PC-3 (cell line): ENCODE measurements at regions not wholly inside any gene's neighbourhood (a gene's known extent, or its start where the extent isn't known, plus 50 kb on each side); places are given as distances from the start of the nearest gene placed in this dataset.

Source experiments
- ATAC-seq: fragments of 200-7000 bp; cut with Tn5 transposase; 2 replicates; pipeline ENCODE4 v1.9.1; 2020; ENCODE audit warnings: mild to moderate bottlenecking, moderate library complexity
- BruUV-seq: library from RNA; stranded (reverse); fragments of 400-500 nt; replicated peaks from 2 replicates; lab custom pipeline; 2021; lab: Mats Ljungman, UMichigan
- CTCF ChIA-PET: fragments of 300-600 bp; sonication (Branson Sonifier 250); formaldehyde crosslinking; loops from one replicate; lab custom pipeline; 2022; ENCODE audit warnings: antibody characterized with exemption; lab: Charles Lee
- POLR2A ChIA-PET: fragments of 300-600 bp; sonication (Branson Sonifier 250); formaldehyde crosslinking; loops from one replicate; lab custom pipeline; 2022; ENCODE audit warnings: antibody characterized with exemption; ENCODE audit not compliant: unreplicated experiment; lab: Charles Lee
- DNase-seq: peaks from one replicate; pipeline ENCODE4 v3.0.0-alpha.2; 2015
- H2AFZ ChIP-seq: fragments of 300-600 bp; sonication (generic); 2 replicates; pipeline ENCODE4 v1.6.0; 2016; ENCODE audit warnings: antibody characterized with exemption, low read length
- H3F3A ChIP-seq: fragments of 300-600 bp; sonication (generic); one replicate; pipeline ENCODE4 v1.6.0; 2017; ENCODE audit warnings: antibody characterized with exemption, low read length, control low read depth, mild to moderate bottlenecking; ENCODE audit not compliant: unreplicated experiment
- H3K27ac ChIP-seq: fragments of 300-600 bp; sonication (generic); 2 replicates; pipeline ENCODE4 v1.5.1; 2016; ENCODE audit warnings: mild to moderate bottlenecking, low read length
- H3K27me3 ChIP-seq: fragments of 300-600 bp; sonication (generic); 2 replicates; pipeline ENCODE4 v1.6.1; 2016; ENCODE audit warnings: low read length, mixed read lengths
- H3K36me3 ChIP-seq: fragments of 300-600 bp; sonication (generic); 2 replicates; pipeline ENCODE4 v1.6.1; 2016; ENCODE audit warnings: low read depth, mixed run types, low read length, mixed read lengths
- H3K4me1 ChIP-seq: fragments of 300-600 bp; sonication (generic); 2 replicates; pipeline ENCODE4 v1.5.1; 2016; ENCODE audit warnings: low read length; ENCODE audit not compliant: insufficient read depth
- H3K4me2 ChIP-seq: fragments of 300-600 bp; sonication (generic); 2 replicates; pipeline ENCODE4 v1.6.0; 2016; ENCODE audit warnings: low read length
- H3K4me3 ChIP-seq: fragments of 300-600 bp; sonication (generic); 2 replicates; pipeline ENCODE4 v1.5.1; 2016; ENCODE audit warnings: mild to moderate bottlenecking, low read length, mixed read lengths
- H3K79me2 ChIP-seq: fragments of 300-600 bp; sonication (generic); 2 replicates; pipeline ENCODE4 v1.6.1; 2017; ENCODE audit warnings: low read length, mixed read lengths
- H3K9ac ChIP-seq: fragments of 300-600 bp; sonication (generic); 2 replicates; pipeline ENCODE4 v1.6.0; 2016; ENCODE audit warnings: mild to moderate bottlenecking, low read length
- H3K9me2 ChIP-seq: fragments of 300-600 bp; sonication (generic); replicated peaks from 2 replicates; pipeline ENCODE4 v1.6.1; 2016; ENCODE audit warnings: mixed run types, low read length, mixed read lengths
- H3K9me3 ChIP-seq: fragments of 300-600 bp; sonication (generic); 2 replicates; pipeline ENCODE4 v1.6.1; 2016; ENCODE audit warnings: low read length, mixed read lengths
- H4K20me1 ChIP-seq: fragments of 300-600 bp; sonication (generic); 2 replicates; pipeline ENCODE4 v1.6.1; 2016; ENCODE audit warnings: low read length, mixed read lengths
- CTCF ChIP-seq: fragments of 300-600 bp; sonication (generic); conservative IDR thresholded peaks from 2 replicates; pipeline ENCODE4 v1.5.1; 2017; ENCODE audit warnings: antibody characterized with exemption, low read depth, mild to moderate bottlenecking, low read length
- EZH2 ChIP-seq: fragments of 300-600 bp; sonication (generic); IDR thresholded peaks from one replicate; pipeline ENCODE4 v1.6.1; 2017; ENCODE audit warnings: antibody characterized with exemption, mild to moderate bottlenecking, low read length; ENCODE audit not compliant: unreplicated experiment
- EZH2phosphoT487 ChIP-seq: fragments of 300-600 bp; sonication (generic); IDR thresholded peaks from 2 replicates; pipeline ENCODE4 v1.6.1; 2018; ENCODE audit warnings: mild to moderate bottlenecking, antibody characterized with exemption, low read length, borderline replicate concordance
- intact Hi-C: fragments of 100-400 bp; cut with micrococcal nuclease; formaldehyde crosslinking; loops from 2 replicates; pipeline ENCODE4 v1.9.0; 2023

DNA sequence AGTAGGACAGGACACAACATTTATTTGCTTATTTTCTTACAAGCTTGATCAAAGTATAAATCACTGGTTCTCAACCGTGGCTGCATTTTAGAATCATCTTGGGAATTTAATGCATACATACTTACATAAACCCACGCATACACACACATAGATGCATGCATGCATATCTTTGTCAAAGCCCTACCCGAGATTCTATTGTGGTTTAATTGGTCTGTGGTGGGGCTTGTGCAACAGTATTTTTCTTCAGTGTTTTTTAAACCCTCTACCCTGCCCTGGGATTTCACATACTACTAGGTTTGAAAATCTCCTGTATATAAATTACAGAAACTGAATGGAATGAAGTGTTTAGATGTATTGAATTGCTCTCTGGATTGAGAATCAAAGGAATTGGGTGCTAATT, 1166.2 kb downstream of the MAT2B start:
- DNase-seq (no peak), ATAC-seq (no peak)
- Histone ChIP-seq H3K27ac (no peak overlapping the region), H3K9ac (no peak overlapping the region), H3K79me2 (no peaks in the 10 kb centered on the region), H3K9me2 (no peaks in the 10 kb centered on the region), H3K4me2 (no peak overlapping the region), H3F3A (no peaks in the 10 kb centered on the region), H3K9me3 (no peaks in the 10 kb centered on the region), H2AFZ (no peak overlapping the region), H3K36me3 (no peaks in the 10 kb centered on the region), H3K27me3 (no peaks in the 10 kb centered on the region), H3K4me1 (no peaks in the 10 kb centered on the region), H4K20me1 (no peaks in the 10 kb centered on the region), H3K4me3 (no peak overlapping the region)
- intact Hi-C loops, result loop anchor here (5.0 kb wide), 1 partner anchor 169 kb away; no protein-coding TSS in a partner anchor
- no TSS peak for BruUV-seq
- POLR2A ChIA-PET, result no interaction called here
- no peak for TF ChIP-seq EZH2
- no peak for TF ChIP-seq CTCF
- TF ChIP-seq EZH2phosphoT487, result no peak
- CTCF ChIA-PET, result no interaction called here

DNA sequence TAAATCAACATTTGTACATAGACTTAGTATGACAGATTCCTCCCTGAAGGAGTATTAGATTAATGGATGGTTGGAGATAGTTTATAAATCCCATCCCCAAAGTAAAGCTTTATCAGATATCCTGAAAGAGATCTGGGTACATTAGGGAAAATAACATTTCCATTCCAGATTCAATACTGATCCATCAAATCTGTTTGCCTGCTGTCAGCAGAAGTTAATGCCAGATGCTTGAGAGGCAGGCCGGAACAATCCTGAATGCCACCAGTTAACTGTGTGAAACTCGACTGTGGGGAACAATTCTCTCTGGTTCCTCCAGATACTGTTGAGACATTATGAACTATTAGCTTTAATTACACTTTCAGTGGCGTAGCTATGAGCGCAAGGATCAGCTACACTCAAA, 1166.8 kb downstream of the MAT2B start:
- DNase-seq (no peak), ATAC-seq (no peak)
- H3K36me3 ChIP-seq, result no peaks in the 10 kb centered on the region
- H2AFZ ChIP-seq, result no peak overlapping the region
- H3K4me2 ChIP-seq, result no peak overlapping the region
- H3K4me1 ChIP-seq, result no peaks in the 10 kb centered on the region
- intact Hi-C loops, result loop anchor here (5.0 kb wide), 1 partner anchor 170 kb away; no protein-coding TSS in a partner anchor
- TF ChIP-seq EZH2phosphoT487 (no peak), CTCF (no peak), EZH2 (no peak)
- H3K27me3 ChIP-seq, result no peaks in the 10 kb centered on the region
- H3K27ac ChIP-seq, result no peak overlapping the region
- H3K9me2 ChIP-seq, result no peaks in the 10 kb centered on the region
- BruUV-seq, result no TSS peak
- H3F3A ChIP-seq, result no peaks in the 10 kb centered on the region
- no peak overlapping the region for H3K4me3 ChIP-seq
- no peak overlapping the region for H3K9ac ChIP-seq
- ChIA-PET CTCF (no interaction called here), POLR2A (no interaction called here)
- no peaks in the 10 kb centered on the region for H3K9me3 ChIP-seq
- no peaks in the 10 kb centered on the region for H3K79me2 ChIP-seq
- no peaks in the 10 kb centered on the region for H4K20me1 ChIP-seq

DNA sequence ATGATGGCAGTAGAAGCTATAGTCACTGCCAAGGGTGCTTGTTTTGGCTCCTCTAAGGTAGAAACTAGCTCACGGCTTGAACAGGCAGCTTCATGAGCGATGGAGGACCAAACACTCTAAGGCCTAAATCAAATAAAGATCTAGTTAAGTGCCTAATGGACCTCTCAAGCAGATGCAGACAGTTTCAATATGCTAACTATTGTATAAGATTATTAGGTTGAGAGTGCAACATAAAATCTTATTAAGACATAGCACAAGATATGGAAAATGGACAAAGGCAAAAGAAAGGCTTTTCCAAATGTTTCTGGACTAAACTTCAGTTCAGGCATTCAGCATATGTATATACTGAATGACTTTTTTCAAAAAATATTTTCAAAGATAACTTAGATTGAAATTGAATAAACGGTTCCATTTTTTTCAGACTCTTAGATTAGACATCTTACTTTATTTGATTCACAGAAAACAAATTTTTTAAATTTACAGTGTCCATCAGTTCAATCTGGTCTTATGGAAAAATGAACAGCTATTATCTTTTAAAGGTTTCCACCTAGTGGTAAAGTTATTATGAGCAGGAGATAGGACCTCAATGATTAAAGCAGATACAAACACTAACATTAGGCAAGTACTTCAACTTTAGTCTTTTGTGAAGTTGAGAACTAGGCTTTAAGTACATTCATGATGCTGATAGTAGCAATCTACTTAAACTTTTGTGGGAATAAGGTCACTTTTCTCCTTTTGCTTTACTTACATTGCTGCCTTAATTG, 1167.7 kb downstream of the MAT2B start:
- Histone ChIP-seq H2AFZ (no peak overlapping the region), H4K20me1 (no peaks in the 10 kb centered on the region), H3K4me2 (no peak overlapping the region), H3K36me3 (no peaks in the 10 kb centered on the region), H3K4me3 (no peak overlapping the region), H3K9ac (no peak overlapping the region), H3K9me2 (no peaks in the 10 kb centered on the region), H3K79me2 (no peaks in the 10 kb centered on the region), H3F3A (no peaks in the 10 kb centered on the region), H3K9me3 (no peaks in the 10 kb centered on the region), H3K4me1 (no peaks in the 10 kb centered on the region), H3K27me3 (no peaks in the 10 kb centered on the region), H3K27ac (no peak overlapping the region)
- intact Hi-C loops, result loop anchor here (1.0 to 5.0 kb wide), 2 partner anchors 171 to 660 kb away; no protein-coding TSS in a partner anchor
- DNase-seq (peak; percentile 13), ATAC-seq (peak; percentile 51)
- ChIA-PET CTCF (interaction anchor here (0.6 to 0.7 kb wide), 2 partner anchors 169 to 660 kb away, joined by 4 read pairs; no protein-coding TSS in a partner anchor), POLR2A (no interaction called here)
- TF ChIP-seq EZH2, result no peak
- TF ChIP-seq CTCF, result no peak; the same call in 1 of the 2 replicates
- TF ChIP-seq EZH2phosphoT487, result no peak
- BruUV-seq, result no TSS peak
